SK-N-SH treated with all-trans-retinoic acid at 6 μM for 48 hours (cell line): ENCODE measurements at regions not wholly inside any gene's neighbourhood (a gene's known extent, or its start where the extent isn't known, plus 50 kb on each side); places are given as distances from the start of the nearest gene placed in this dataset.

Experiments used
- ATAC-seq: fragments of 200-7000 bp; cut with Tn5 transposase; 3 replicates; pipeline ENCODE4 v1.9.1; 2020; ENCODE audit warnings: mild to moderate bottlenecking, moderate library complexity
- ARNTL ChIP-seq: fragments of 450-650 bp; formaldehyde crosslinking; IDR thresholded peaks from 2 replicates; pipeline ENCODE4 v1.5.0; 2020; ENCODE audit warnings: low read depth, mild to moderate bottlenecking, moderate library complexity, borderline replicate concordance
- BACH2 ChIP-seq: fragments of 250-450 bp; sonication (Bioruptor Pico); IDR thresholded peaks from 2 replicates; pipeline ENCODE4 v1.9.0; 2021; ENCODE audit warnings: mild to moderate bottlenecking, borderline replicate concordance
- CREB5 ChIP-seq: fragments of 250-450 bp; sonication (Bioruptor Pico); IDR thresholded peaks from 2 replicates; pipeline ENCODE4 v1.5.1; 2020; ENCODE audit warnings: low read depth, mild to moderate bottlenecking, moderate library complexity
- CSDC2 ChIP-seq: fragments of 250-450 bp; sonication (Bioruptor Pico); IDR thresholded peaks from 2 replicates; pipeline ENCODE4 v1.5.0; 2020; ENCODE audit warnings: mild to moderate bottlenecking, moderate library complexity
- CSRNP3 ChIP-seq: fragments of 250-450 bp; sonication (Bioruptor Pico); IDR thresholded peaks from 2 replicates; pipeline ENCODE4 v1.5.1; 2021; ENCODE audit warnings: mild to moderate bottlenecking, moderate library complexity
- ESRRG ChIP-seq: fragments of 250-450 bp; sonication (Bioruptor Pico); IDR thresholded peaks from 2 replicates; pipeline ENCODE4 v1.6.1; 2021; ENCODE audit warnings: mild to moderate bottlenecking
- GLIS3 ChIP-seq: fragments of 250-450 bp; sonication (Bioruptor Pico); IDR thresholded peaks from 2 replicates; pipeline ENCODE4 v1.5.0; 2020; ENCODE audit warnings: mild to moderate bottlenecking, moderate library complexity
- ISL1 ChIP-seq: fragments of 250-450 bp; sonication (Bioruptor Pico); IDR thresholded peaks from 2 replicates; pipeline ENCODE4 v2.1.2; 2022; ENCODE audit warnings: mild to moderate bottlenecking, moderate library complexity
- OSR1 ChIP-seq: fragments of 250-450 bp; sonication (Bioruptor Pico); IDR thresholded peaks from 2 replicates; pipeline ENCODE4 v1.8.0; 2022; ENCODE audit warnings: moderate library complexity, mild to moderate bottlenecking, inconsistent platforms
- PATZ1 ChIP-seq: fragments of 250-450 bp; sonication (Bioruptor Pico); IDR thresholded peaks from 2 replicates; pipeline ENCODE4 v1.8.0; 2020; ENCODE audit warnings: mild to moderate bottlenecking, moderate library complexity, borderline replicate concordance
- POU6F1 ChIP-seq: fragments of 250-450 bp; sonication (Bioruptor Pico); IDR thresholded peaks from 2 replicates; pipeline ENCODE4 v1.8.0; 2021; ENCODE audit warnings: low read depth, mild to moderate bottlenecking, moderate library complexity, borderline replicate concordance
- PPARA ChIP-seq: fragments of 250-450 bp; sonication (Bioruptor Pico); IDR thresholded peaks from 2 replicates; pipeline ENCODE4 v1.5.0; 2020; ENCODE audit warnings: mild to moderate bottlenecking, borderline replicate concordance
- RARB ChIP-seq: fragments of 250-450 bp; sonication (Bioruptor Pico); IDR thresholded peaks from 2 replicates; pipeline ENCODE4 v1.8.0; 2021; ENCODE audit warnings: mild to moderate bottlenecking, moderate library complexity
- SNAI2 ChIP-seq: fragments of 250-450 bp; sonication (Bioruptor Pico); IDR thresholded peaks from 2 replicates; pipeline ENCODE4 v1.5.0; 2020; ENCODE audit warnings: mild to moderate bottlenecking, moderate library complexity
- TCF4 ChIP-seq: fragments of 250-450 bp; sonication (Bioruptor Pico); IDR thresholded peaks from 2 replicates; pipeline ENCODE4 v1.8.0; 2021; ENCODE audit warnings: mild to moderate bottlenecking, moderate library complexity, borderline replicate concordance
- TOX ChIP-seq: fragments of 250-450 bp; sonication (Bioruptor Pico); IDR thresholded peaks from 2 replicates; pipeline ENCODE4 v1.8.0; 2021; ENCODE audit warnings: mild to moderate bottlenecking, moderate library complexity, borderline replicate concordance
- TSHZ2 ChIP-seq: fragments of 250-450 bp; sonication (Bioruptor Pico); IDR thresholded peaks from 2 replicates; pipeline ENCODE4 v1.5.0; 2020; ENCODE audit warnings: mild to moderate bottlenecking, moderate library complexity
- ZC3H10 ChIP-seq: fragments of 250-450 bp; sonication (Bioruptor Pico); IDR thresholded peaks from 2 replicates; pipeline ENCODE4 v1.5.1; 2021; ENCODE audit warnings: mild to moderate bottlenecking, moderate library complexity
- ZFP30 ChIP-seq: fragments of 450-650 bp; formaldehyde crosslinking; IDR thresholded peaks from 2 replicates; pipeline ENCODE4 v1.5.0; 2022; ENCODE audit warnings: mild to moderate bottlenecking, moderate library complexity
- ZNF565 ChIP-seq: fragments of 450-650 bp; formaldehyde crosslinking; conservative IDR thresholded peaks from 2 replicates; pipeline ENCODE4 v1.5.0; 2020; ENCODE audit warnings: low read depth, mild to moderate bottlenecking, moderate library complexity
- ZNF70 ChIP-seq: fragments of 450-650 bp; formaldehyde crosslinking; IDR thresholded peaks from 2 replicates; pipeline ENCODE4 v1.5.0; 2020; ENCODE audit warnings: mild to moderate bottlenecking, moderate library complexity
- ZNF8 ChIP-seq: fragments of 450-650 bp; formaldehyde crosslinking; IDR thresholded peaks from 2 replicates; pipeline ENCODE4 v1.5.0; 2020; ENCODE audit warnings: mild to moderate bottlenecking, moderate library complexity

GRCh38 chr16:10323528-10323869 lies 62.4 kb upstream of the ATF7IP2 start:
- TF ChIP-seq ZFP30 (CRISPR knock-in tag), result no peak
- TF ChIP-seq ZNF8, result no peak
- TF ChIP-seq CSRNP3 (CRISPR knock-in tag), result no peak
- TF ChIP-seq ZNF70, result no peak
- TF ChIP-seq CREB5 (CRISPR knock-in tag), result no peak
- no peak for TF ChIP-seq TCF4
- TF ChIP-seq RARB, result no peak
- no peak for TF ChIP-seq POU6F1
- no peak for TF ChIP-seq PPARA (CRISPR knock-in tag)
- TF ChIP-seq PATZ1 (CRISPR knock-in tag), result no peak
- TF ChIP-seq BACH2 (CRISPR knock-in tag), result no peak
- TF ChIP-seq GLIS3 (CRISPR knock-in tag), result no peak
- TF ChIP-seq OSR1 (CRISPR knock-in tag), result no peak
- no peak for TF ChIP-seq CSDC2 (CRISPR knock-in tag)
- no peak for TF ChIP-seq SNAI2 (CRISPR knock-in tag)
- ATAC-seq, result no peak

GRCh38 chr16:10324210-10324609 lies 61.7 kb upstream of the ATF7IP2 start:
- TF ChIP-seq GLIS3 (CRISPR knock-in tag) (no peak), ISL1 (no peak), ZNF565 (CRISPR knock-in tag) (no peak), TSHZ2 (no peak), ZC3H10 (CRISPR knock-in tag) (no peak), CSRNP3 (CRISPR knock-in tag) (no peak), TCF4 (no peak), RARB (no peak), ZNF70 (no peak)
- TF ChIP-seq, all 23 proteins: peak for 0
- ATAC-seq, result no peak

- no peak for ATAC-seq
- TF ChIP-seq ISL1, result peak; percentile 94
- 0 out of 2 replicates have a peak, but pooled peaks have one; percentile 32 for TF ChIP-seq ZNF70
- TF ChIP-seq SNAI2 (CRISPR knock-in tag), result peak; percentile 99
- TF ChIP-seq ZC3H10 (CRISPR knock-in tag), result no peak
- peak; percentile 82; the same call in 1 of the 2 replicates for TF ChIP-seq CSRNP3 (CRISPR knock-in tag)
- no peak for TF ChIP-seq PPARA (CRISPR knock-in tag)
- 0 out of 2 replicates have a peak, but pooled peaks have one; percentile 50 for TF ChIP-seq ESRRG (CRISPR knock-in tag)
- no peak for TF ChIP-seq ARNTL
- TF ChIP-seq ZNF565 (CRISPR knock-in tag), result peak; percentile 86
- TF ChIP-seq CREB5 (CRISPR knock-in tag), result peak; percentile 87; the same call in 1 of the 2 replicates
- TF ChIP-seq TOX, result no peak
- TF ChIP-seq BACH2 (CRISPR knock-in tag), result 0 out of 2 replicates have a peak, but pooled peaks have one; percentile 57
- TF ChIP-seq RARB, result no peak
- peak; percentile 95 for TF ChIP-seq CSDC2 (CRISPR knock-in tag)
- TF ChIP-seq GLIS3 (CRISPR knock-in tag), result peak; percentile 98
- no peak for TF ChIP-seq TCF4
Observed at GRCh38 chr16:10325783-10326543, 59.9 kb upstream of the ATF7IP2 start.
